Left renal cortex interstitium (tissue), 4 donors: ENCODE measurements at regions not wholly inside any gene's neighbourhood (a gene's known extent, or its start where the extent isn't known, plus 50 kb on each side); places are given as distances from the start of the nearest gene placed in this dataset.

Experiments
- DNase-seq, 4 donors: peaks; one replicate each; pipeline ENCODE4 v3.0.0-alpha.2; 2013; ENCODE audit warnings: low read depth in 4 of 4, low spot score in 2 of 4, missing footprints in 1 of 4

GRCh38 chr7:13489386-13489785 lies 500.1 kb downstream of the ETV1 start:
- DNase-seq = no peak

DNA sequence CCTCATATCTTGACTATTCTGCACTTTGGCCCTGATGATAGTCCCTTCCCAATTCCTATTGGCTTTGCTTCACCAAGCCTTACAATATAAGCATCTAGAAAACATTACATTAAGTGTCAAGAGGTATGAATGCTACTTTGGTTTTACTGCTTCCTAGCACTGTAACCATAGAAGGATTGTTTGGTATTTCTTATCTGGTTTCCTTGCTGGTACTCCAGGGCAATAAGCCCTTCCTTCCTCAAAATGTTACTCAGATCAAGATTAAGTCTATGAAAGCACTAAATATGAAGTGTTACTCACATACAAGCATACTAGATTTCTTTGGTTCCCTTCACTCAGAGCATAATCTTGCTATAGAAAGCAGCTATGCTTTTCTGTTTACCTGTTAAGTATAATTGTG lies 492.5 kb downstream of the ETV1 start:
- DNase-seq = no peak

DNA sequence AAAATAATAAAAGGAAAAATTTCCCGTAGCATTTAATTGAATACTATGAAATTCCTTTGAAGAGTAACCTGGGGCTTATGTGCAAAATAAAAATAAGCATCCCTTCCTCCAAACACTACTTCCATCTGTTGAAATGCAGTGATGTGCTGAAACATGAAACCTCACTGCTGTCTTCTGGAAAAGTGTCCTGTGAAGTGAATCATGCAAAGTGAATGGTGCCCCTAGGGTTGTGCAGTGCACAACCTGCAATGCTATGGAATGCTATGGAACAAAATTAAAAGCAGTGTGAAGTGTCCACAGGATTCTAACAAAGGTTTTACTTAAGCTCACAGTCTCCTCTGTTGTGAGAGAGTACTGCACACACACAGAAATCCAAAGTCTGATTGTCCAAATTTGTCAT lies 480.9 kb downstream of the ETV1 start:
- no peak for DNase-seq

GRCh38 chr7:13518738-13519137 lies 470.7 kb downstream of the ETV1 start:
- DNase-seq = no peak

GRCh38 chr7:13524076-13524475 lies 465.4 kb downstream of the ETV1 start:
- no peak for DNase-seq

GRCh38 chr7:13532028-13532753 lies 457.3 kb downstream of the ETV1 start:
- DNase-seq = no peak

GRCh38 chr7:13538669-13539068 lies 450.8 kb downstream of the ETV1 start:
- DNase-seq = no peak

DNA sequence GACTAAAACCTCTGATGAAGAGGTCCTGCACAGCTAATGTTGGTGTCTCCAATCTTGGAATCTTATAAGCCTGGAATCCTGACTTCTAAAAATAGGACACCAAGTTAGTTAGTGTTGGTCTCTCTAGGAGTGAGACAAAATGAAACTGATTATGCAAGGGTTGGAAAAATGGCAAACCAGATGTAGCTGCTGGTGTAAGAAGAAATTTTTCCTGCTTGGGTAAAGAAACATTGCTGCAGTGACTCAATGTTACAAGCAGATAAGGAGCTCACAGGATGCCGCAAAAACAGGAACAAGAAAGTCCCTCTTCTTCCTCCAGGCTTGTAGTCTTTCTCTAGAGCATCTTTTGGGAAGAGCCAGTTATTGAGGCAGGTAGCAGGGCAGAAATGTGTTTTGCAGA lies 449.0 kb downstream of the ETV1 start:
- no peak for DNase-seq

DNA sequence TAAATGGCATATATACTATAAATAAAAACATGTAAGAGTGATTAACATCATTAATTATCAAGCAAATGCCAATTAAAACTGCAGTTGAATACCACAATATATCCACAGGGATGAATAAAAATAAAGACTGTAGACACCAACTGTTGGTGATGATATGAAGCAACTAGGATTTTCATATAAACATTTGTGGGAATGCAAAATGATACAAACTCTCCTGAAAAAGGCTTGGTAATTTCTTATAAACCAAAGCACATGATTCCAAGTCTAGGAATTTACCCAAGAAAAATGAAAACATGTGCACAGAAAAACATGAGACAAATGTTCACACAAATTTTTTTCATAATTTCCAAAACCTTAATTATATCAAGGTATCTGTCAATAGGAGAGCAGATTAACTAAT lies 448.1 kb downstream of the ETV1 start:
- DNase-seq = no peak

DNA sequence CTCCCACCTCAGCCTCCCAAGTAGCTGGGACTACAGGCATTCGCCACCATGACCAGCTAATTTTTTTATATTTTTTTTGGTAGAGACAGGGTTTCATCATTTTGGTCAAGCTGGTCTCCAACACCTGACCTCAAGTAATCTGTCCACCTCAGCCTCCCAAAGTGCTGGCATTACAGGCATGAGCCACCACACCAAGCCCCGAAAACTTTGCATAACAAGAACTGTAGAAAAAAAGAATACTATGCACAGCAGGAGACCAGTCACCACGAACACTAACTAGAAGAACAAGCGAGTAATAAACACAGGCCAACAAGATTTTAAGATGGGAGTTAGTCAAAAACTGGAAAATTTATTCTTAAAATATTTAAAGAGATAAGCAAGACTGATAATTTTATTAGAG lies 447.0 kb downstream of the ETV1 start:
- no peak for DNase-seq

DNA sequence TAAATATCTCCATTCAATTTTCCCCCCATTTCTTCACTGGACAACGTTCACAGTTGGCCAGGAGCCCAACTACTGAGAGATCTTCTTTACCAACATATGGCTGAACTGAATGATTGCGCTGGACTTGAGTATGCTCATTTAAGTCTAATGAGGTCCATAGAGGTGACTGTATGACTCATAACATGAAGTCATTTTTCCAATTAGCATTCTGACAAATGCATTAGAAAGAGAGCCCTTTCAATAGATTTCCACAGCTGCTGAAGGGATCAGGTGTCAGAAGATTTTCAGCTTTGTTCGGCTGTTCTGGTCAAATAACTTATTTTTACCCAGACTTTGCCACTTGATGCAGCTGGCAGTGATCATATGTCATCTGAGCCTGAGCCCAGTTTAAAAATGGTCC lies 438.0 kb downstream of the ETV1 start:
- no peak for DNase-seq

GRCh38 chr7:13560441-13560840 lies 429.0 kb downstream of the ETV1 start:
- no peak for DNase-seq

DNA sequence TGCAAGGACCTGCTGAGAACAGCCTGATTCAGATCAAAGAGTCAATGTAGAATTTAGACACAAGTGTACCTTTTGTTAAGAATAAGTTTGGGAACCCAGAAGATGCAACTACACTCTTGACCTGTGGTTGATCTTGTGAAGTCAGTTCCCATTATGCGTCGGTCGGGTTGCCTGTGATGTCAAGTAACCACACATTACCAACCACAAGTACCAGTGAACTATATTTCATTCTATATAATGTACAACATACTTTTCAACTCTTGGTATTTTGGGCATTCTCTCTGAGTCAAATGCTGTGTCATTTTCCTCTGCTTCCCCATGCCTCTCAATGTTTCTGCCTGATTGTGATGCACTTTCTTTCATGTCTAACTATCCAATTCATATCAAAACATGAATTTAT lies 426.2 kb downstream of the ETV1 start:
- DNase-seq = no peak

GRCh38 chr7:13563680-13564079 lies 425.8 kb downstream of the ETV1 start:
- no peak for DNase-seq

DNA sequence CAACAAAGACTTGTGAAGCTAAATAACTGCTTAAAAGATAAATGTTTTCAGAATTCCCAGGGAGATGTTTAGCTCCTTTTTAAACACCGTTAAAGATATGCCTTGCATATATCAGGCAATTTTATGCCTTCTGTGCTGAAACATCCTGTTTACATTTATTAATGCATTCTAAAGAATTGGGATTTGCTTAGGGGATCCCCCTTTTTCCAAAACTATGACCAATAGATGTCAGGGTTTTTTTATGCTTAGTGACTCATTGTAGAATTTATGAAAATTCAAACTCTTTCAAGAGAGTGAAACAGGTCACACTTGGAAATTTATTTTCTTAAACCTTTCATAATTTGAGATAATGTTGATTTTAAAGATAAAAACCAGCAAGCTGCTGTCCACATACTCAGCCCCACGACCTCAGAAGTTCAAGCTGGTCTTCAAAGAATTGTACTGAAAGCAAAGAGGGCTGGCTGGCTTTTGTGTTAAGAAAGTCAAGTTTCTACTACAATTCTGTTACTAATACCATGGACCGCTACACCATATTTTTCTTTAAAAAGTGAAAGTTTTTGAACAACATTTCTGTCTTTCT lies 411.8 kb downstream of the ETV1 start:
- DNase-seq = no peak

DNA sequence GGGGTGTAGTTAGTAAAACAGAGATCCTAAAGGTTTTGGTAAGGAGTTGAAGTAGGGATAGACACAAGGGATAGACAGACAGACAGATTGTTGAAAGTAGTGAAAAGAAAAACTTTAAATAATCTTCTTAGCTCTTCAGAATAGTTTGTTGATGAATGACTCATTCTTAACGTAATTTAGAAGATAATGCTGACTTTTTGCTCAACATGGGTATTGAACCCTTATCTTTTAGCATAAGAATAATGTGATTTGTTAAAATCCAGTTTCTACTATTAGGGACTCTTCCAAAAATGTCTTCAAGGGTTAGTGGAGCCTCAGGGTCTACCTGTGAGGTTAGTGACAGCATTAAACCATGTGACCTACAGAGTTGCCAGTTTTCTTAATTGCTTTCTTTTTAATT lies 411.2 kb downstream of the ETV1 start:
- no peak for DNase-seq

DNA sequence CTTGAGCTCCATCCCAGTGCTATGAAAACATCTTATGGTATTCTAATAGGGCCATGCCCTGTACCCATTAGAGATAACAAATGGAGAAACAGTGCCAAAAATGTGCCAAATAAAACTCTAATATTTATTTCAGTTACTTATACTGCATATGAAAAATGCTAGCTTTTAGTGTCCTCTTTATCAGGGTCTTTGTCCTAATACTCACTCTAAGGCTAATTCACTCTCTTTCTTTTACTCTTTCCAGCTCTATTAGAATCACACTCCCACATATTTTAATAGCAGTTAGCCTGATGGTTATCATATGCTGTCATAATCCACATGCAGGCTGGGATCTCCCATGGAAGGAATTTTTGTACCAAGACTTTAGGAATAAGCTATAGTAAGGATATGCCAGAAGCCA lies 408.4 kb downstream of the ETV1 start:
- no peak for DNase-seq

GRCh38 chr7:13593854-13594253 lies 395.6 kb downstream of the ETV1 start:
- DNase-seq = no peak

DNA sequence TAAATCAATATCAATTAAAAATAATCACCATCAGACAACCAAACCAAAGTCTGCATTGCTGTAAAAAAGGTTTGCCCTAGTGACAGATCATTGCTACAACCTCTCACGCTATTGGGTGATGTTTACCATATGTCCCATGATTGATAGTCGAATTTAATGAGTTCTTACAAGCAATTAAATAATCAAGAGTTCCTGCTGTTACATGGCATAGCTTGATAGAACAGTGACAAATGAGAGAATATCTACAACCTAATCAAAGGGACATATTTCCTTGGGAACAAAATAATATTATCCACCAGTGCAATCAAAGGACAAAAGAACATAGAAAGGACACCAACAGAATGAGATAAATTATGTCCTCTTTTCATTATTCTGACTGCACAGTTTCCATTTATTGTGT lies 387.4 kb downstream of the ETV1 start:
- DNase-seq = no peak

DNA sequence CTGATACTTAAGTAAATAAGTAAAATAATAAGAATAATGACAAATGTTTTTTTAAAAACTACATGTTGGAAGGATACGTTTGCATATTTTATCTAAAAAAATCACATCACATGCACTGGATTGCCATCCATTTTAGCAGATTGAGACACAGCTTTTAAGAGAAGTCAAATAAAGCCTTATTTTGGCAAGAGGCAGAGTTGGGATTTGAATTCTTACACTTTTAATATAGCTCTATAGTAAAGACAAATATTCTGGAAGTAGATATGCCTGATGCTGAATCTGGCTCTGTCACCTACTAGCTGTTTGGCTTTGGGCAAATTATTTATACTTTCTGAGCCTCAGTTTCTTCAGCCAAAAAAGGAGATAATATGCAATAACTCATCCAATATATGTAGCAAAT lies 386.4 kb downstream of the ETV1 start:
- no peak for DNase-seq

- DNase-seq = no peak
These were observed 385.8 kb downstream of the ETV1 start for GRCh38 chr7:13603661-13604060.

DNA sequence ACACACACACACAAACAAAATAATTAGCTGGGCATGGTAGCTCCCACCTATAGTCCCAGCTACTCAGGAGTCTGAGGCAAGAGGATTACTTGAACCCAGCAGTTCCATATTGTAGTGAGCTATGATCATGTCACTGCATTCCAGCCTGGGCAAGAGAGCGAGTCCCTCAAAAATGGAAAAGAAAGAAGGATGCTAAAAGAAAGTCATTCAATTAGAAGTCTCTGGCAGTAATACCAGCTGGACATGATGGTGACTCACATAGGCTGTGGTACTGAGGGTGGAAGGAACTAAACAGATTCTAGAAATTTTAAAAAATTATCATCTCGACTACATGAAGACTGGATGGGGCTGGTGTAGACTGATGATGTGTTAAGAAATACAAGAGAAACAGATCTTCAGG lies 385.3 kb downstream of the ETV1 start:
- DNase-seq = no peak

- no peak for DNase-seq
These were observed 379.1 kb downstream of the ETV1 start for GRCh38 chr7:13610372-13610771.
